Small intestine (tissue), 7 donors: ENCODE measurements at regions not wholly inside any gene's neighbourhood (a gene's known extent, or its start where the extent isn't known, plus 50 kb on each side); places are given as distances from the start of the nearest gene placed in this dataset.

ENCODE experiments used
- DNase-seq, 2 donors: peaks; one replicate each; pipeline versions ENCODE4 v3.0.0 to v3.0.0-alpha.2; 2013
- FAIRE-seq: peaks from 2 replicates; lab custom pipeline; 2012; peaks lifted over from hg19 to GRCh38; lab: Jason Lieb, UNC
- H3K27ac ChIP-seq, 3 donors: one replicate each; pipeline ENCODE4 v1.5.1; 2013; ENCODE audit warnings: low read length in 2 of 3, mild to moderate bottlenecking in 2 of 3, control low read depth in 1 of 3, inconsistent platforms in 1 of 3, low read depth in 1 of 3, moderate library complexity in 1 of 3
- H3K27me3 ChIP-seq, 3 donors: one replicate each; pipeline ENCODE4 v1.6.1; 2013; ENCODE audit warnings: low read length in 3 of 3, inconsistent platforms in 1 of 3; ENCODE audit not compliant: control insufficient read depth in 3 of 3, insufficient read depth in 3 of 3
- H3K36me3 ChIP-seq, 3 donors: one replicate each; pipeline ENCODE4 v1.6.1; 2013; ENCODE audit warnings: low read length in 3 of 3, inconsistent platforms in 1 of 3, low read depth in 1 of 3, mild to moderate bottlenecking in 1 of 3, moderate library complexity in 1 of 3; ENCODE audit not compliant: control insufficient read depth in 3 of 3, insufficient read depth in 2 of 3
- H3K4me1 ChIP-seq, 3 donors: one replicate each; pipeline ENCODE4 v1.6.1; 2013; ENCODE audit warnings: low read length in 2 of 3, inconsistent platforms in 1 of 3, low read depth in 1 of 3, mild to moderate bottlenecking in 1 of 3, moderate library complexity in 1 of 3; ENCODE audit not compliant: control insufficient read depth in 3 of 3, insufficient read depth in 2 of 3
- H3K4me3 ChIP-seq, 3 donors: one replicate each; pipeline ENCODE4 v1.5.1; 2013; ENCODE audit warnings: low read length in 3 of 3, control low read depth in 1 of 3, inconsistent platforms in 1 of 3, low read depth in 1 of 3, mild to moderate bottlenecking in 1 of 3, moderate library complexity in 1 of 3
- H3K9me3 ChIP-seq, 2 donors: one replicate each; pipeline ENCODE4 v1.6.1; 2013; ENCODE audit warnings: low read depth in 1 of 2, low read length in 1 of 2; ENCODE audit not compliant: control insufficient read depth in 2 of 2, insufficient read depth in 1 of 2
- WGBS, 3 donors: extraction: QIAGEN DNeasy Blood & Tissue Kit; methylation state at CpG; one replicate each; pipeline ENCODE4 v1.1.7; 2013; 5-methylcytosine and 5-hydroxymethylcytosine counted together
- donor health status: healthy with polysubstance abuse.
- donor health status: control.
- donor health status: control.
- donor health status: Bipolar disorder and iron deficiency.
- donor health status: healthy.

- no peaks in the 10 kb centered on the region for H3K36me3 ChIP-seq
- no peak overlapping the region for H3K27ac ChIP-seq
- no peaks in the 10 kb centered on the region for H3K4me1 ChIP-seq
- DNase-seq = no peak
- H3K4me3 ChIP-seq = no peak overlapping the region
- H3K9me3 ChIP-seq = no peaks in the 10 kb centered on the region
- 57 to 84% (median 81%) methylated on average over 1 of the region's 1 CpG for WGBS, 3 donors
- FAIRE-seq = no peak
- no peaks in the 10 kb centered on the region for H3K27me3 ChIP-seq
Observed at GRCh38 chr2:117760916-117761315, 53.6 kb upstream of the DDX18 start.

- H3K9me3 ChIP-seq = no peaks in the 10 kb centered on the region
- H3K27me3 ChIP-seq = no peaks in the 10 kb centered on the region
- no peaks in the 10 kb centered on the region for H3K36me3 ChIP-seq
- H3K4me3 ChIP-seq = no peak overlapping the region
- no peaks in the 10 kb centered on the region for H3K4me1 ChIP-seq
- DNase-seq (no peak), FAIRE-seq (no peak)
- no peak overlapping the region for H3K27ac ChIP-seq
Observed at GRCh38 chr2:117762454-117762853, 52.0 kb upstream of the DDX18 start.

- H3K4me3 ChIP-seq = no peak overlapping the region
- no peaks in the 10 kb centered on the region for H3K27me3 ChIP-seq
- no peaks in the 10 kb centered on the region for H3K9me3 ChIP-seq
- H3K36me3 ChIP-seq = no peaks in the 10 kb centered on the region
- DNase-seq (no peak), FAIRE-seq (no peak)
- H3K27ac ChIP-seq = no peak overlapping the region
- WGBS, 3 donors = 62 to 70% (median 67%) methylated on average over 4 of the region's 4 CpGs
- no peaks in the 10 kb centered on the region for H3K4me1 ChIP-seq
Observed at GRCh38 chr2:117763804-117764203, 50.7 kb upstream of the DDX18 start.
